B cell (primary cell): ENCODE measurements at regions not wholly inside any gene's neighbourhood (a gene's known extent, or its start where the extent isn't known, plus 50 kb on each side); places are given as distances from the start of the nearest gene placed in this dataset.

Experiments used
- CTCF ChIP-seq: fragments of 200-600 bp; IDR thresholded peaks from one replicate; pipeline ENCODE4 v1.8.0; 2022; ENCODE audit warnings: antibody characterized with exemption, mild to moderate bottlenecking
- EZH2 ChIP-seq: IDR thresholded peaks from 2 replicates; pipeline ENCODE4 v1.6.1; 2012; ENCODE audit warnings: borderline replicate concordance, low read depth, mild to moderate bottlenecking, moderate library complexity, low read length; ENCODE audit not compliant: insufficient read depth, poor library complexity, severe bottlenecking

- TF ChIP-seq CTCF: no peak
- TF ChIP-seq EZH2: no peak
Measured at GRCh38 chr5:82564963-82565362, 286.8 kb upstream of the RPS23 start.
